Thyroid gland (tissue), 4 donors: ENCODE measurements at regions not wholly inside any gene's neighbourhood (a gene's known extent, or its start where the extent isn't known, plus 50 kb on each side); places are given as distances from the start of the nearest gene placed in this dataset.

ENCODE experiments used
- POLR2A ChIP-seq, 2 donors: fragments of 450-650 bp; IDR thresholded peaks; one replicate each; pipeline ENCODE4 v1.6.1; 2017; ENCODE audit warnings: antibody characterized with exemption in 2 of 2, mild to moderate bottlenecking in 2 of 2, moderate library complexity in 1 of 2
- TF ChIP-seq, protein P1 (sequence below), 6 experiments: fragments of 200-600 bp in 3 of 6; fragments of 450-650 bp in 3 of 6; sonication (generic) in 3 of 6; IDR thresholded peaks; one replicate each; pipeline ENCODE4 v1.5.1; 2016 to 2019; ENCODE audit warnings: antibody characterized with exemption in 6 of 6, mild to moderate bottlenecking in 2 of 6, inconsistent platforms in 1 of 6, moderate library complexity in 1 of 6

DNA sequence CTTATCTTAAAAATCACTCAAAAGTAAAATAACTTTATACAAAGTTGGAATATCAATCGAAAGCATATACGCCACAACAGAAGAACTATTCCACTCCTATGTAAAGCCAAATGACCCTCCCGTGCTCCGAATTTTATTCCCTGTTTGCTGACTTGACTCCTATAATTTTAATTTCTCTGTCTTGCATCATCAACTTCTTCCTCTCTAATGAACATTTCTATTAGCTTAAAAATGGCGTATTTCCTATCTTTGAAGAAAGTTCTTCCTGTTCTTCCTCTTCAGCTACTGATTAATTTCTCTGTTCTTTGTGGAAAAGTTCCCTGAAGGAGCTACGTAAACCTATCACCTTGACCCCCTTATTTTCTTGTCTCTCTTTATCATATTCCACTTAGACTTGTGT is 389.3 kb downstream of the LMO7 start:
- TF ChIP-seq, protein P1, sequence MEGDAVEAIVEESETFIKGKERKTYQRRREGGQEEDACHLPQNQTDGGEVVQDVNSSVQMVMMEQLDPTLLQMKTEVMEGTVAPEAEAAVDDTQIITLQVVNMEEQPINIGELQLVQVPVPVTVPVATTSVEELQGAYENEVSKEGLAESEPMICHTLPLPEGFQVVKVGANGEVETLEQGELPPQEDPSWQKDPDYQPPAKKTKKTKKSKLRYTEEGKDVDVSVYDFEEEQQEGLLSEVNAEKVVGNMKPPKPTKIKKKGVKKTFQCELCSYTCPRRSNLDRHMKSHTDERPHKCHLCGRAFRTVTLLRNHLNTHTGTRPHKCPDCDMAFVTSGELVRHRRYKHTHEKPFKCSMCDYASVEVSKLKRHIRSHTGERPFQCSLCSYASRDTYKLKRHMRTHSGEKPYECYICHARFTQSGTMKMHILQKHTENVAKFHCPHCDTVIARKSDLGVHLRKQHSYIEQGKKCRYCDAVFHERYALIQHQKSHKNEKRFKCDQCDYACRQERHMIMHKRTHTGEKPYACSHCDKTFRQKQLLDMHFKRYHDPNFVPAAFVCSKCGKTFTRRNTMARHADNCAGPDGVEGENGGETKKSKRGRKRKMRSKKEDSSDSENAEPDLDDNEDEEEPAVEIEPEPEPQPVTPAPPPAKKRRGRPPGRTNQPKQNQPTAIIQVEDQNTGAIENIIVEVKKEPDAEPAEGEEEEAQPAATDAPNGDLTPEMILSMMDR (IDR thresholded peaks at IDR 0.05) = no peak
- TF ChIP-seq POLR2A (IDR thresholded peaks at IDR 0.05) = no peak
